ENCODE measurements at regions not wholly inside any gene's neighbourhood (a gene's known extent, or its start where the extent isn't known, plus 50 kb on each side); places are given as distances from the start of the nearest gene placed in this dataset.

DNA sequence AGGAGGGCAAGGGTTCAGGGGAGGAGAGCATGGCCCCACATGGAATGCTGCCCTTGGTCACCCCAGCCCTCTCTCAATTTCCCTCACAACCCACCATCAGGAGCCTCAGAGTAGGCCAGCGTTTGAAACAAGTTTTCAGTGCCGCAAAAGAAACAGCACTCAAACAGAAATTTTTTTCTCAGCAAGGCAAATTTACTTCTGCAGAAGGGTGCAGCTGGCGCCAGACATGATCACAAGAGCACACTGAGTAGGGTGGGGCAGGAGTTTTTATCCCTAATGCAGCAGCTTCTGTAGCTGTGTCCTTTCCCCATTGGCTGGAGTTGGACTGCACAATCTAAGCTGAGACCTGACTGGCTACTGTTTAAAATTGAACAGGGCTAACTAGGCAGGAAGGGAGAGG lies 287.8 kb upstream of the CDYL start:
- WGBS (ENCODE audit: extremely low coverage, insufficient coverage, insufficient read length), result no CpG with 5 or more reads among the region's 3 CpGs
- Histone ChIP-seq H2AK5ac (ENCODE audit: low read length) (no peak overlapping the region), H3K27ac (ENCODE audit: low read depth, low read length) (no peak overlapping the region)

DNA sequence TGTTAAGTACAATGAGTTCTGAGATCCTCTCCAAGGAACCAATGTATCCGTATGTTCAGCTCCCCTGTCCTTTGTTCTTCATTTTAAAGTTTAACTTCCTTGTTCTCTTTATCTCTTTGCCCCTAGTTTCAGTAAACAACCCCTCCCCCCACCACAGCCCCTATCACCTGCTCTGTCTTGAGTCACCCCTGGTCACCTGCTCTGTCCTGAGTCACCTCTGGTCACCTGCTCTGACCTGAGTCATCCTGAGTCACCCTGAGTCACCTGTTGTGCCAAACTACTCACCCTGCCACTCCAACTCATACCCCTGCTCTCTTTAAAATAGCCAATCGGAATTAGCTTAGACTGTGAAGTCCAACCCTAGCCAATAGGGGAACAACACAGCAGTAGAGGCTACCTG lies 288.7 kb upstream of the CDYL start:
- Histone ChIP-seq H2BK120ac (ENCODE audit: insufficient read depth, low read length, poor library complexity) (no peak overlapping the region), H2AFZ (ENCODE audit: insufficient read depth, low read length, poor library complexity) (no peak overlapping the region), H3K4me1 (ENCODE audit: control insufficient read depth in 1 of 2, insufficient read depth in 2 of 2, low read length in 2 of 2) (peaks cover 5 to 14% of the 10 kb centered on the region in 2 experiments), H3K4me2 (ENCODE audit: low read length) (no peak overlapping the region), H3K9me3 (ENCODE audit: insufficient read depth, low read depth, low read length) (peaks cover 22% of the 10 kb centered on the region), H3K79me1 (ENCODE audit: low read length) (peaks cover 10% of the 10 kb centered on the region), H4K8ac (ENCODE audit: low read depth, low read length) (no peak overlapping the region), H2BK12ac (ENCODE audit: low read length) (no peak overlapping the region), H3K36me3 (ENCODE audit: control insufficient read depth in 1 of 2, insufficient read depth in 2 of 2, low read length in 2 of 2) (no peaks in the 10 kb centered on the region), H4K12ac (ENCODE audit: low read depth, low read length) (no peak overlapping the region), H3K18ac (ENCODE audit: low read length) (no peak overlapping the region), H2BK5ac (ENCODE audit: low read depth, low read length, poor library complexity) (no peak overlapping the region), H3K79me2 (ENCODE audit: control insufficient read depth, insufficient read depth, low read length, poor library complexity) (no peaks in the 10 kb centered on the region), H3K4me3 (ENCODE audit: low read depth, low read length) (no peak overlapping the region), H3K27me3 (ENCODE audit: insufficient read depth, low read length) (no peaks in the 10 kb centered on the region), H3K9ac (ENCODE audit: low read length) (no peak overlapping the region), H3K23ac (ENCODE audit: low read length) (no peak overlapping the region), H3K14ac (ENCODE audit: low read length) (no peak overlapping the region), H2AK5ac (ENCODE audit: low read length) (no peak overlapping the region), H3K4ac (ENCODE audit: low read depth, low read length) (no peak overlapping the region), H3K27ac (ENCODE audit: low read depth, low read length) (no peak overlapping the region), H4K91ac (ENCODE audit: low read depth, low read length) (no peak overlapping the region)
- peak; percentile 92 to 95 for DNase-seq
- no CpG with 5 or more reads among the region's 2 CpGs for WGBS (ENCODE audit: extremely low coverage, insufficient coverage, insufficient read length)

More for the DNA sequence above, 287.8 kb upstream of the CDYL start:
- Histone ChIP-seq H3K4ac (ENCODE audit: low read depth, low read length) (no peak overlapping the region), H2BK120ac (ENCODE audit: insufficient read depth, low read length, poor library complexity) (peak overlapping the region; percentile 1), H3K4me1 (ENCODE audit: control insufficient read depth in 1 of 2, insufficient read depth in 2 of 2, low read length in 2 of 2) (peaks cover 5 to 14% of the 10 kb centered on the region in 2 experiments), H3K4me2 (ENCODE audit: low read length) (no peak overlapping the region), H3K18ac (ENCODE audit: low read length) (peak overlapping the region; percentile 56), H2BK12ac (ENCODE audit: low read length) (no peak overlapping the region), H3K9me3 (ENCODE audit: insufficient read depth, low read depth, low read length) (peaks cover 22% of the 10 kb centered on the region), H4K12ac (ENCODE audit: low read depth, low read length) (no peak overlapping the region), H2AFZ (ENCODE audit: insufficient read depth, low read length, poor library complexity) (no peak overlapping the region), H3K23ac (ENCODE audit: low read length) (no peak overlapping the region), H3K4me3 (ENCODE audit: low read depth, low read length) (no peak overlapping the region), H4K91ac (ENCODE audit: low read depth, low read length) (no peak overlapping the region), H2BK5ac (ENCODE audit: low read depth, low read length, poor library complexity) (no peak overlapping the region), H3K27me3 (ENCODE audit: insufficient read depth, low read length) (no peaks in the 10 kb centered on the region), H3K79me2 (ENCODE audit: control insufficient read depth, insufficient read depth, low read length, poor library complexity) (no peaks in the 10 kb centered on the region), H3K9ac (ENCODE audit: low read length) (no peak overlapping the region), H4K8ac (ENCODE audit: low read depth, low read length) (no peak overlapping the region), H3K14ac (ENCODE audit: low read length) (no peak overlapping the region), H3K36me3 (ENCODE audit: control insufficient read depth in 1 of 2, insufficient read depth in 2 of 2, low read length in 2 of 2) (no peaks in the 10 kb centered on the region), H3K79me1 (ENCODE audit: low read length) (peaks cover 10% of the 10 kb centered on the region)
- DNase-seq, result no peak

DNA sequence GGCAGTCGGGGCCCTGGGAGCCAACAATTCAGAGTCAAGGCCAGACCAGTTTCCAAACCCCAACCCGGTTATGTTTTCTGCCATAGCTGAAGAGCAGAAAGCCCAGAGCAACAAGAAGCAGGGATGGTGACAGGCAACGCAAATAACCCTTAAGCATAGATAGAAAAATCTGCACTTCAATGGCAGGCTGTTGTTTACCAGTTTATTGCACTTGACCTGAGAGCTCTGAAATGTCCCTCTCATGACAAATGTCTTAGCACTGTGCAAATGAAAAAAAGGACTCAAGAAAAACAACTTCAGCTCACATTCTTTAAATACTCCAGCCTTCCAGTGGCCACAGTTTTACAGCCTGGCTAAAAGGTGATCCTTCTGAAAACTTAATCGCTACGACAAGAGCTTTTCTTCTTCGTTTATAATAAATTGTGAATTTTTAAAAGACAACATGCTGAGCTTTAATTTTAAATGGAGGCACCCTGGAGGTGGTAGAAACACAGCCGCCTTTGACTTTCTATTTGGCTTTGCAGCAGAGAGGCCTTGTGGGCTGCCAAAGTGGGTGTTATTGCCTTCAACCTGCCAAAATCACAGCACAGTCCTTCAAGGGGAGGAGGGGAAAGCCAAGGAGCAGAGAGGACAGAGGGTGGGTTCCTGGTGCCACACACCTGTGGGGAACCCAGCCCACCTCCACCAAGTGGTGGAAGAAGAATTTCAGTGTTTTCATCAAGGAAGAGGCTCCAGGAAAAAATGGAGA lies 289.5 kb upstream of the CDYL start:
- peak overlapping the region; percentile 15 for H2BK12ac ChIP-seq (ENCODE audit: low read length)
- no peak overlapping the region for H3K4ac ChIP-seq (ENCODE audit: low read depth, low read length)
- no CpG with 5 or more reads among the region's 7 CpGs for WGBS (ENCODE audit: extremely low coverage, insufficient coverage, insufficient read length)
- no peak overlapping the region for H3K23ac ChIP-seq (ENCODE audit: low read length)
- no peak overlapping the region for H3K4me3 ChIP-seq (ENCODE audit: low read depth, low read length)
- H4K8ac ChIP-seq (ENCODE audit: low read depth, low read length), result no peak overlapping the region
- no peak overlapping the region for H2BK120ac ChIP-seq (ENCODE audit: insufficient read depth, low read length, poor library complexity)
- no peak overlapping the region for H3K27ac ChIP-seq (ENCODE audit: low read depth, low read length)
- H2AFZ ChIP-seq (ENCODE audit: insufficient read depth, low read length, poor library complexity), result no peak overlapping the region
- peaks cover 5 to 11% of the 10 kb centered on the region in 2 experiments for H3K4me1 ChIP-seq (ENCODE audit: control insufficient read depth in 1 of 2, insufficient read depth in 2 of 2, low read length in 2 of 2)
- H3K9me3 ChIP-seq (ENCODE audit: insufficient read depth, low read depth, low read length), result peaks cover 21% of the 10 kb centered on the region
- peak; percentile 38 to 78 for DNase-seq
- no peak overlapping the region for H2BK5ac ChIP-seq (ENCODE audit: low read depth, low read length, poor library complexity)
- no peak overlapping the region for H4K12ac ChIP-seq (ENCODE audit: low read depth, low read length)
- H3K79me1 ChIP-seq (ENCODE audit: low read length), result peaks cover 10% of the 10 kb centered on the region
- H3K4me2 ChIP-seq (ENCODE audit: low read length), result no peak overlapping the region
- H4K91ac ChIP-seq (ENCODE audit: low read depth, low read length), result peak overlapping the region; percentile 30
- no peaks in the 10 kb centered on the region for H3K36me3 ChIP-seq (ENCODE audit: control insufficient read depth in 1 of 2, insufficient read depth in 2 of 2, low read length in 2 of 2)
- H3K14ac ChIP-seq (ENCODE audit: low read length), result no peak overlapping the region
- no peak overlapping the region for H3K18ac ChIP-seq (ENCODE audit: low read length)
- no peak overlapping the region for H2AK5ac ChIP-seq (ENCODE audit: low read length)
- H3K9ac ChIP-seq (ENCODE audit: low read length), result no peak overlapping the region
- no peaks in the 10 kb centered on the region for H3K79me2 ChIP-seq (ENCODE audit: control insufficient read depth, insufficient read depth, low read length, poor library complexity)
- no peaks in the 10 kb centered on the region for H3K27me3 ChIP-seq (ENCODE audit: insufficient read depth, low read length)

DNA sequence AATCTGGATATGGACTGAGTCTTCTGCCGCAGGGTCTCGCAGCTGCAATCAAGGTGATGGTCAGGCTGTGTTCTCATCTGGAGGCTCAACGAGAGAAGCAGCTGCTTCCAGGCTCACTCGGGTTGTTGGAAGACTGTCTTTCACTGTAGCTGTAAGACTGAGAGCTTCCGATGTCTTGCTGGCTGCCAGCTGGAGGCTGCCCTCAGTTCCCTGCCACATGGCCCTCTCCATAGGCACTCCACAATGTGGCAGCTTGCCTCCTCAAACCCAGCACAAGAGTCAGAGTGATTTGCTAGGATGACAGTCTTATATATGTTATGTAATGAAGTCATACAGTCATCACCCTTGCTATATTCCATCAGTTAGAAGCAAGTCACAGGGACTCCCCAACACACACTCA lies 290.5 kb upstream of the CDYL start:
- Histone ChIP-seq H4K12ac (ENCODE audit: low read depth, low read length) (no peak overlapping the region), H3K18ac (ENCODE audit: low read length) (no peak overlapping the region), H3K36me3 (ENCODE audit: control insufficient read depth in 1 of 2, insufficient read depth in 2 of 2, low read length in 2 of 2) (no peaks in the 10 kb centered on the region), H4K8ac (ENCODE audit: low read depth, low read length) (no peak overlapping the region), H3K4ac (ENCODE audit: low read depth, low read length) (no peak overlapping the region), H2BK12ac (ENCODE audit: low read length) (no peak overlapping the region), H2BK5ac (ENCODE audit: low read depth, low read length, poor library complexity) (no peak overlapping the region), H3K9ac (ENCODE audit: low read length) (no peak overlapping the region), H2AK5ac (ENCODE audit: low read length) (no peak overlapping the region), H3K4me2 (ENCODE audit: low read length) (no peak overlapping the region), H3K79me1 (ENCODE audit: low read length) (peaks cover 8% of the 10 kb centered on the region), H3K23ac (ENCODE audit: low read length) (no peak overlapping the region), H3K27ac (ENCODE audit: low read depth, low read length) (no peak overlapping the region), H4K91ac (ENCODE audit: low read depth, low read length) (no peak overlapping the region), H2BK120ac (ENCODE audit: insufficient read depth, low read length, poor library complexity) (no peak overlapping the region), H2AFZ (ENCODE audit: insufficient read depth, low read length, poor library complexity) (no peak overlapping the region), H3K9me3 (ENCODE audit: insufficient read depth, low read depth, low read length) (peaks cover 20% of the 10 kb centered on the region), H3K79me2 (ENCODE audit: control insufficient read depth, insufficient read depth, low read length, poor library complexity) (no peaks in the 10 kb centered on the region), H3K27me3 (ENCODE audit: insufficient read depth, low read length) (no peaks in the 10 kb centered on the region), H3K4me3 (ENCODE audit: low read depth, low read length) (no peak overlapping the region), H3K4me1 (ENCODE audit: control insufficient read depth in 1 of 2, insufficient read depth in 2 of 2, low read length in 2 of 2) (peaks cover 5 to 9% of the 10 kb centered on the region in 2 experiments), H3K14ac (ENCODE audit: low read length) (no peak overlapping the region)
- WGBS (ENCODE audit: extremely low coverage, insufficient coverage, insufficient read length), result no CpG with 5 or more reads among the region's 5 CpGs
- no peak for DNase-seq
